H1 (cell line): ENCODE measurements at regions not wholly inside any gene's neighbourhood (a gene's known extent, or its start where the extent isn't known, plus 50 kb on each side); places are given as distances from the start of the nearest gene placed in this dataset.

Experiments used
- CTCF ChIA-PET: fragments of 300-600 bp; sonication (Branson Sonifier 250); formaldehyde crosslinking; loops from one replicate; lab custom pipeline; 2021; ENCODE audit not compliant: partially characterized antibody; lab: Charles Lee
- POLR2A ChIA-PET: fragments of 300-600 bp; sonication (Branson Sonifier 250); formaldehyde crosslinking; loops from one replicate; lab custom pipeline; 2021; ENCODE audit warnings: inconsistent platforms; ENCODE audit not compliant: partially characterized antibody; lab: Charles Lee
- DNase-seq, 2 experiments: peaks; one replicate each; pipeline versions ENCODE4 v3.0.0 to v3.0.0-alpha.2; 2010 to 2022; ENCODE audit warnings: low spot score in 2 of 2, low read depth in 1 of 2, mixed read lengths in 1 of 2
- FAIRE-seq: peaks from 2 replicates; lab custom pipeline; 2011; peaks lifted over from hg19 to GRCh38; lab: Jason Lieb, UNC
- H2AFZ ChIP-seq: 2 replicates; pipeline ENCODE4 v1.8.1; 2012; ENCODE audit warnings: low read length, inconsistent platforms
- H2AK5ac ChIP-seq: 2 replicates; pipeline ENCODE4 v1.6.1; 2013; ENCODE audit warnings: low read depth, low read length
- H2BK120ac ChIP-seq: replicated peaks from 2 replicates; pipeline ENCODE3; 2013; ENCODE audit warnings: low read depth, low read length, inconsistent platforms
- H2BK12ac ChIP-seq: 2 replicates; pipeline ENCODE4 v1.6.1; 2013; ENCODE audit warnings: low read depth, low read length
- H2BK15ac ChIP-seq: 2 replicates; pipeline ENCODE4 v1.6.1; 2013; ENCODE audit warnings: low read length
- H2BK20ac ChIP-seq: 2 replicates; pipeline ENCODE4 v1.6.1; 2013; ENCODE audit warnings: low read length
- H2BK5ac ChIP-seq: 2 replicates; pipeline ENCODE4 v1.6.1; 2013; ENCODE audit warnings: low read depth, low read length
- H3K14ac ChIP-seq: 2 replicates; pipeline ENCODE4 v1.6.1; 2013; ENCODE audit warnings: inconsistent platforms; ENCODE audit not compliant: insufficient read length
- H3K18ac ChIP-seq: 2 replicates; pipeline ENCODE4 v1.6.1; 2013; ENCODE audit warnings: low read length; ENCODE audit errors: extremely low read depth
- H3K23ac ChIP-seq: 2 replicates; pipeline ENCODE4 v1.6.1; 2013; ENCODE audit warnings: inconsistent platforms; ENCODE audit not compliant: insufficient read length
- H3K23me2 ChIP-seq: 2 replicates; pipeline ENCODE4 v1.6.1; 2013; ENCODE audit warnings: low read depth, low read length
- H3K27ac ChIP-seq: 2 replicates; pipeline ENCODE4 v1.6.1; 2011; ENCODE audit warnings: low read depth, low read length, inconsistent platforms
- H3K27me3 ChIP-seq, 4 experiments: replicated peaks in 1 of 4; 1 replicate in 1 of 4; 2 replicates in 3 of 4; pipeline versions ENCODE4 v1.6.1 to v1.8.1; 2011 to 2013; ENCODE audit warnings: low read length in 3 of 4, mild to moderate bottlenecking in 3 of 4, inconsistent platforms in 2 of 4, mixed read lengths in 2 of 4, moderate library complexity in 1 of 4; ENCODE audit not compliant: control insufficient read depth in 3 of 4, insufficient read depth in 3 of 4; ENCODE audit errors: extremely low read depth in 1 of 4
- H3K36me3 ChIP-seq, 4 experiments: 2 replicates each; pipeline versions ENCODE4 v1.6.1 to v1.8.1; 2011 to 2013; ENCODE audit warnings: mild to moderate bottlenecking in 4 of 4, low read length in 3 of 4, moderate library complexity in 2 of 4, control low read depth in 1 of 4, inconsistent platforms in 1 of 4; ENCODE audit not compliant: insufficient read depth in 4 of 4, control insufficient read depth in 2 of 4
- H3K4ac ChIP-seq: replicated peaks from 2 replicates; pipeline ENCODE3; 2013; ENCODE audit warnings: low read length, low read depth, mixed read lengths, inconsistent platforms; ENCODE audit not compliant: insufficient read length
- H3K4me1 ChIP-seq, 4 experiments: replicated peaks in 1 of 4; 1 replicate in 1 of 4; 2 replicates in 3 of 4; pipeline versions ENCODE4 v1.6.1 to v1.8.1; 2011 to 2013; ENCODE audit warnings: low read length in 3 of 4, inconsistent platforms in 2 of 4, mixed read lengths in 1 of 4; ENCODE audit not compliant: insufficient read depth in 4 of 4, control insufficient read depth in 3 of 4
- H3K4me2 ChIP-seq, 2 experiments: 2 replicates each; pipeline versions ENCODE4 v1.6.1 to v1.8.1; 2011 to 2013; ENCODE audit warnings: low read depth in 2 of 2, low read length in 2 of 2, control low read depth in 1 of 2, inconsistent platforms in 1 of 2, mild to moderate bottlenecking in 1 of 2; ENCODE audit not compliant: insufficient read depth in 1 of 2
- H3K4me3 ChIP-seq, 4 experiments: fragments of 200-600, 300-600 bp in 1 of 4; sonication (generic), shearing (Covaris generic), sonication (Bioruptor Twin) in 1 of 4; 2 replicates each; pipeline versions ENCODE4 v1.5.1 to v1.8.1; 2011 to 2016; ENCODE audit warnings: low read length in 4 of 4, low read depth in 3 of 4, control low read depth in 2 of 4, inconsistent platforms in 2 of 4, mild to moderate bottlenecking in 2 of 4, mixed read lengths in 1 of 4, moderate library complexity in 1 of 4; ENCODE audit not compliant: insufficient read depth in 2 of 4; ENCODE audit errors: extremely low read depth in 1 of 4
- H3K56ac ChIP-seq: replicated peaks from 2 replicates; pipeline ENCODE3; 2013; ENCODE audit warnings: low read depth, mild to moderate bottlenecking, mixed read lengths, low read length, inconsistent platforms; ENCODE audit not compliant: insufficient read length
- H3K79me1 ChIP-seq: 2 replicates; pipeline ENCODE4 v1.6.1; 2013; ENCODE audit warnings: low read depth, low read length, control low read depth
- H3K79me2 ChIP-seq, 2 experiments: 2 replicates each; pipeline versions ENCODE4 v1.6.1 to v1.8.1; 2012 to 2013; ENCODE audit warnings: low read length in 2 of 2, mild to moderate bottlenecking in 2 of 2, inconsistent platforms in 1 of 2; ENCODE audit not compliant: insufficient read depth in 2 of 2, control insufficient read depth in 1 of 2
- H3K9ac ChIP-seq, 4 experiments: replicated peaks in 1 of 4; 1 replicate in 1 of 4; 2 replicates in 3 of 4; pipeline versions ENCODE4 v1.6.1 to v1.8.1; 2011 to 2013; ENCODE audit warnings: low read depth in 3 of 4, low read length in 3 of 4, control low read depth in 2 of 4, mild to moderate bottlenecking in 2 of 4, moderate library complexity in 2 of 4, inconsistent platforms in 1 of 4; ENCODE audit errors: extremely low read depth in 1 of 4
- H3K9me3 ChIP-seq, 2 experiments: 2 replicates each; pipeline versions ENCODE4 v1.6.1 to v1.8.1; 2012 to 2013; ENCODE audit warnings: mild to moderate bottlenecking in 2 of 2, moderate library complexity in 2 of 2, control low read depth in 1 of 2, inconsistent platforms in 1 of 2, low read depth in 1 of 2, low read length in 1 of 2, mixed read lengths in 1 of 2; ENCODE audit not compliant: insufficient read depth in 2 of 2
- H4K20me1 ChIP-seq, 2 experiments: replicated peaks in 1 of 2; 2 replicates each; pipeline versions ENCODE3 to v1.8.1; 2011 to 2013; ENCODE audit warnings: inconsistent platforms in 2 of 2, low read length in 2 of 2, mild to moderate bottlenecking in 1 of 2; ENCODE audit not compliant: insufficient read depth in 2 of 2, control insufficient read depth in 1 of 2
- H4K5ac ChIP-seq: 2 replicates; pipeline ENCODE4 v1.6.1; 2013; ENCODE audit warnings: low read length, low read depth, mixed read lengths, inconsistent platforms; ENCODE audit not compliant: insufficient read length
- H4K8ac ChIP-seq: 2 replicates; pipeline ENCODE4 v1.8.0; 2013; ENCODE audit warnings: mild to moderate bottlenecking, moderate library complexity, low read length, inconsistent platforms; ENCODE audit not compliant: insufficient read depth; ENCODE audit errors: extremely low read depth
- H4K91ac ChIP-seq: replicated peaks from 2 replicates; pipeline ENCODE3; 2013; ENCODE audit warnings: low read length, mixed read lengths, inconsistent platforms; ENCODE audit not compliant: insufficient read length
- BCL11A ChIP-seq, 2 experiments: IDR thresholded peaks; one replicate each; pipeline ENCODE4 v1.6.1; 2011; ENCODE audit warnings: low read depth in 2 of 2, low read length in 2 of 2, mild to moderate bottlenecking in 2 of 2
- CBX5 ChIP-seq: fragments of 300-800, 300-1000 bp; sonication (generic); IDR thresholded peaks from 2 replicates; pipeline ENCODE4 v1.7.1; 2016; ENCODE audit warnings: antibody characterized with exemption, low read length, low read depth
- HDAC2 ChIP-seq, 2 experiments: fragments of 300-600 bp in 1 of 2; sonication (generic) in 1 of 2; IDR thresholded peaks; 2 replicates each; pipeline ENCODE4 v1.6.1; 2011 to 2012; ENCODE audit warnings: low read depth in 2 of 2, low read length in 2 of 2, mild to moderate bottlenecking in 2 of 2, moderate library complexity in 2 of 2, borderline replicate concordance in 1 of 2, inconsistent platforms in 1 of 2
- POU5F1 ChIP-seq: IDR thresholded peaks from 2 replicates; pipeline ENCODE4 v1.6.1; 2011; ENCODE audit warnings: low read depth, mild to moderate bottlenecking, low read length, moderate library complexity
- RNF2 ChIP-seq: fragments of 200-900, 300-1000 bp; sonication (generic); IDR thresholded peaks from 2 replicates; pipeline ENCODE4 v1.7.1; 2016; ENCODE audit warnings: borderline replicate concordance, low read depth, mild to moderate bottlenecking, antibody characterized with exemption, low read length; ENCODE audit not compliant: poor library complexity, severe bottlenecking; ENCODE audit errors: missing control alignments
- SP4 ChIP-seq: IDR thresholded peaks from 2 replicates; pipeline ENCODE4 v1.6.1; 2012; ENCODE audit warnings: low read length, inconsistent platforms
- WGBS, 2 experiments: shearing (Covaris generic) in 1 of 2; methylation state at CpG; one replicate each; pipeline versions ENCODE4 v1.1.6 to v1.1.7; 2013 to 2015; ENCODE audit warnings: low lambda C conversion rate in 2 of 2, mixed read lengths in 2 of 2, inconsistent platforms in 1 of 2, low coverage in 1 of 2, missing lambda C conversion rate in 1 of 2; ENCODE audit not compliant: insufficient replicate concordance in 2 of 2, insufficient coverage in 1 of 2, insufficient read length in 1 of 2; ENCODE audit errors: extremely low coverage in 1 of 2, missing lambda C conversion rate in 1 of 2; 5-methylcytosine and 5-hydroxymethylcytosine counted together

DNA sequence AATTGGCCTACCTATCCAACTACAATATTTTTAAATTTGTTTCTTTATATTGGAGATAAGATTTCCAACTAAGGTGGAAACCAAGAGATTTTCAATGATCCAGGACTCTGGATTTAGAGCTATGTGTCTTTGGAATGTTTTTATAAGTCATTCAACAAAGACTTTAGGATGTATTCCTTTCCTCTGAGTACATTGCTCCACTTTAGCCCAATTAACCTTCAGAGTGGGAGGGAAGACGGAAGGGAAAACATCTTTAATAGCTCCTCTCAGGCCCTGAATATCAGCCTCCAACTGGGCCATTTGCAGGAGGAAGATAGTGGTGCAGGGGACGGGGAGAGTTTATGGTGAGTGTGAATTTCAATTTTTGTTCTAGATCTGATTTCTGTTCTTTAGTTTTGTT lies 239.2 kb downstream of the PIK3R1 start:
- Histone ChIP-seq H3K4ac (no peak overlapping the region), H2BK15ac (no peak overlapping the region), H3K79me2 (no peaks in the 10 kb centered on the region), H3K4me3 (no peak overlapping the region), H2BK120ac (no peak overlapping the region), H3K4me2 (no peak overlapping the region), H3K14ac (no peak overlapping the region), H3K27me3 (no peaks in the 10 kb centered on the region), H3K27ac (no peak overlapping the region), H4K8ac (no peak overlapping the region), H4K20me1 (no peaks in the 10 kb centered on the region), H3K23ac (no peak overlapping the region), H2BK20ac (no peak overlapping the region), H2AK5ac (no peak overlapping the region), H3K36me3 (no peaks in the 10 kb centered on the region), H3K9ac (no peak overlapping the region), H2BK5ac (no peak overlapping the region), H4K5ac (no peak overlapping the region), H3K79me1 (no peaks in the 10 kb centered on the region), H3K56ac (no peak overlapping the region), H2AFZ (no peak overlapping the region), H3K4me1 (peaks cover 0 to 6% (median 2%) of the 10 kb centered on the region in 4 experiments; a peak in 2 of 7 replicates), H3K18ac (no peak overlapping the region), H3K23me2 (no peaks in the 10 kb centered on the region)
- DNase-seq, result no peak
- POLR2A ChIA-PET, result interaction anchor here (0.6 kb wide), 1 partner anchor 1044 kb away, joined by 6 read pairs; no protein-coding TSS in a partner anchor
- 89% methylated on average over 2 of the region's 2 CpGs; no CpG with 5 or more reads in 1 of the 2 experiments for WGBS, 2 experiments
- no peak for FAIRE-seq
- TF ChIP-seq RNF2 (no peak), BCL11A (IDR thresholded peaks at IDR 0.05; ENCODE audit: low read depth in 2 of 2, low read length in 2 of 2) (no peak), SP4 (no peak), HDAC2 (IDR thresholded peaks at IDR 0.05; ENCODE audit: borderline replicate concordance in 1 of 2, low read depth in 2 of 2, low read length in 2 of 2) (no peak), POU5F1 (no peak), CBX5 (no peak)
- TF ChIP-seq, all 59 proteins: peak for 0
- CTCF ChIA-PET, result interaction anchor here (0.8 to 1.5 kb wide), 2 partner anchors 35 to 206 kb away, joined by 3 to 6 read pairs; no protein-coding TSS in a partner anchor
- H4K91ac ChIP-seq, result no peak overlapping the region
- H2BK12ac ChIP-seq, result no peak overlapping the region
- H3K9me3 ChIP-seq, result no peaks in the 10 kb centered on the region; a peak in 2 of 4 replicates
